Kidney epithelial cell (primary cell): ENCODE measurements at regions not wholly inside any gene's neighbourhood (a gene's known extent, or its start where the extent isn't known, plus 50 kb on each side); places are given as distances from the start of the nearest gene placed in this dataset.

Source experiments
- DNase-seq: peaks from one replicate; pipeline ENCODE4 v3.0.0-alpha.2; 2010; ENCODE audit warnings: low read depth
- H3K27me3 ChIP-seq: 2 replicates; pipeline ENCODE4 v1.6.0; 2011; ENCODE audit warnings: low read length; ENCODE audit not compliant: control insufficient read depth, insufficient read depth
- H3K36me3 ChIP-seq: 2 replicates; pipeline ENCODE4 v1.5.1; 2011; ENCODE audit warnings: low read length; ENCODE audit not compliant: control insufficient read depth, insufficient read depth
- H3K4me3 ChIP-seq: 2 replicates; pipeline ENCODE4 v1.5.1; 2011; ENCODE audit warnings: low read depth, mild to moderate bottlenecking, control low read depth, low read length
- CTCF ChIP-seq: IDR thresholded peaks from 2 replicates; pipeline ENCODE4 v1.5.1; 2011; ENCODE audit warnings: mild to moderate bottlenecking, moderate library complexity, low read length, control low read depth, inconsistent platforms; ENCODE audit not compliant: insufficient read depth, poor library complexity, severe bottlenecking

GRCh38 chr6:76790045-76790796, 673.1 kb downstream of the HTR1B start:
- no peak for DNase-seq
- no peak overlapping the region for H3K4me3 ChIP-seq
- no peaks in the 10 kb centered on the region for H3K27me3 ChIP-seq
- TF ChIP-seq CTCF, result no peak
- no peaks in the 10 kb centered on the region for H3K36me3 ChIP-seq

GRCh38 chr6:76789580-76789979, 673.7 kb downstream of the HTR1B start:
- no peak for DNase-seq
- Histone ChIP-seq H3K36me3 (no peaks in the 10 kb centered on the region), H3K27me3 (no peaks in the 10 kb centered on the region), H3K4me3 (no peak overlapping the region)
- TF ChIP-seq CTCF, result no peak

GRCh38 chr6:76788155-76788554, 675.1 kb downstream of the HTR1B start:
- TF ChIP-seq CTCF, result no peak
- DNase-seq, result no peak
- Histone ChIP-seq H3K36me3 (no peaks in the 10 kb centered on the region), H3K27me3 (no peaks in the 10 kb centered on the region), H3K4me3 (no peak overlapping the region)

- H3K36me3 ChIP-seq, result no peaks in the 10 kb centered on the region
- no peaks in the 10 kb centered on the region for H3K27me3 ChIP-seq
- no peak for TF ChIP-seq CTCF
- no peak for DNase-seq
- H3K4me3 ChIP-seq, result no peak overlapping the region
These were observed 684.2 kb downstream of the HTR1B start for GRCh38 chr6:76779068-76779467.

GRCh38 chr6:76776876-76777275, 686.4 kb downstream of the HTR1B start:
- H3K4me3 ChIP-seq, result no peak overlapping the region
- H3K36me3 ChIP-seq, result no peaks in the 10 kb centered on the region
- H3K27me3 ChIP-seq, result no peaks in the 10 kb centered on the region
- TF ChIP-seq CTCF, result no peak
- no peak for DNase-seq
